ENCODE measurements at regions not wholly inside any gene's neighbourhood (a gene's known extent, or its start where the extent isn't known, plus 50 kb on each side); places are given as distances from the start of the nearest gene placed in this dataset.

DNA sequence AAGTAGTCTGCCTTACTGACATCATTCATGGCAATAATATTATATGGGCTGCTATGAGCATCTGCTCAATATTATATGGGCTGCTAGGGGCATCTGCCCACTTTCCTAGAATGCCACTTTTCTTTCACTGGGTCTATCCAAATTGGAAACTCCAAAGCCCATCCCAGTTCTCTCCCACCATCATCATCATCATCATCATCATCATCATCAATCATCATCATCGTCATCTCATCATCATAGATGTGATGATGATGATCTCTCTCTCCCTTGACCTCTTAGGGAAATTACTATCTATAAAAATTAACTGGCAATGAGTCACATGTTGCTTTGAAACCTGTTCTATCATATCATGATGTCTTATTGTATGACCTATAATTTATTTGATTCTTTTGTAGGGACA, 222.0 kb downstream of the TJP1 start:
- no peak for DNase-seq

- peak; percentile 11 for DNase-seq
These were observed 226.0 kb downstream of the TJP1 start for GRCh38 chr15:29596266-29596665.

GRCh38 chr15:29593629-29594028, 228.6 kb downstream of the TJP1 start:
- no peak for DNase-seq

- DNase-seq, result no peak
These were observed 229.2 kb downstream of the TJP1 start for GRCh38 chr15:29593111-29593510.

GRCh38 chr15:29590701-29591100, 231.6 kb downstream of the TJP1 start:
- DNase-seq, result no peak

- no peak for DNase-seq
These were observed 232.3 kb downstream of the TJP1 start for GRCh38 chr15:29589975-29590374.

- DNase-seq, result no peak
These were observed 232.9 kb downstream of the TJP1 start for GRCh38 chr15:29589416-29589815.

GRCh38 chr15:29573197-29573838, 248.9 kb downstream of the TJP1 start:
- peak; percentile 2 for DNase-seq

DNA sequence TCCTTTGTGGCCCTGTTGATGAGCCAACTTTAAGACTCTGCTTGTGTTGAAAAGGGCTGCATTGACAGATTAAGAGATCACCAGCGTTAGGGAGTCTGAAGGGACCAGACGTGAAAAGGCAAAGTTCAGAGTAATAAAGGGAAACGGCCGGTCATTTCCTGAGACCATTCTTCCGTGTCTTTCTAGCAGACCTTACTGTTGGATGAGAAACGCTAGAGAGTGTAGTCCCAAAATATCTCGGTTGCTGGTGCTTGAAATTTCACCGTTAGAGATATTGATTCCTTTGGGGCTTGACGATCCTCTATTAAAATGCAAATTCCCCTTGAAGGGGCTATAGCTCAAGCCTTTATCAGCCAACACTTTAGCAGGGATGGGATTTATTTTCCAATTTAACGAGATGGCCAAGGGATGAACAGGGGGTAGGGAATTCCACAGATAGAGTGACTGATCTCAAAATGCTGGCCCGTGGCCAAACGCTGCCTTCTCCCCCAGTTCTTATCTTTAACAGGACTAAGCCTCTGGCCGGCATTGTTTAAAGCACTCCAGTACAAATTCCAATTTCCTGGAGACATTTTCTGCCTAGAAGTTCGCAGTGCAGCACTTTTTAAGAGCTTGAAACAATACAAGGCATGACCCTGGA, 250.4 kb downstream of the TJP1 start:
- peak; percentile 7 for DNase-seq

- peak; percentile 25 for DNase-seq
These were observed 251.1 kb downstream of the TJP1 start for GRCh38 chr15:29570948-29571791.

DNA sequence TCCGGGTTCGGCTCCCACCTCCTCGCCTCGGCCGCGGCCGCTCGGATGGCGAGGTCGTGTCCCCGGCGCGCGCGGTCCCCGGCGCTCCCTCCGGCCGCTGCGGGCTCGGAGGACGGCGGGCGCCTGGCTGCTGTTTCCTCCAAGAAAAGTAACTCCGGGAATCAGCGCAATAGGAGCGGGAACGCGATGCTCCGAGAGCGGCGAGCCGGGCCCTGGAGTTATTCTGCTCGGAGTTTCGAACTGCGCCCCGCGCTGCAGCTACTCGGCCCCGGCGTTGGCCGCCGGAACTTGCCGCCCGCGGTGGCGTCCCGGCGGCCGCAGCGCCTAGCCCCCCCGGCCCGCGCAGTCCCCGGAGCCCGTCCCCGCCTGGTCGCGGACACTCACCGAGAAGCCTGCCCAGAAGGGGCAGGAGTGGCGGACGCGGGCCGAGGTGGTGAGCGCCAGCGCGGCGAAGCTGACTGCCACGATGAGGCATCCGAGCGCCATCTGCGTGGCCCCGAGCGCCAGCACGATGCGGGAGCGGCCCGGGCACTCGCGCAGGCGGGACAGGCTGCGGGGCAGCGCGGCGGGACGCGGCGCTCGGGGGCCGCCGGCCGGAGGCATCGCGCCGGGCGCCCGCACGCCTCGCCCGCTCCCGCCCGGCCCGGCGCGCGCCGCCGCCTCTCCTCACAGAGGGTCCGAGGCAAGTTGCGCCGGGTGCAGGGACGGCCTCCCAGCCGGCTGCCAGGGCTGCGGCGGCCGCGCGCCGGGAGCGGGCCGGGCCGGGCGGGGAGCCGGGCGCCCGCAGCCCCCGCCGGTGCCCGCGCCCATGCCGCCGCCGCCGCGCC, 251.9 kb downstream of the TJP1 start:
- DNase-seq, result peak; percentile 10

DNA sequence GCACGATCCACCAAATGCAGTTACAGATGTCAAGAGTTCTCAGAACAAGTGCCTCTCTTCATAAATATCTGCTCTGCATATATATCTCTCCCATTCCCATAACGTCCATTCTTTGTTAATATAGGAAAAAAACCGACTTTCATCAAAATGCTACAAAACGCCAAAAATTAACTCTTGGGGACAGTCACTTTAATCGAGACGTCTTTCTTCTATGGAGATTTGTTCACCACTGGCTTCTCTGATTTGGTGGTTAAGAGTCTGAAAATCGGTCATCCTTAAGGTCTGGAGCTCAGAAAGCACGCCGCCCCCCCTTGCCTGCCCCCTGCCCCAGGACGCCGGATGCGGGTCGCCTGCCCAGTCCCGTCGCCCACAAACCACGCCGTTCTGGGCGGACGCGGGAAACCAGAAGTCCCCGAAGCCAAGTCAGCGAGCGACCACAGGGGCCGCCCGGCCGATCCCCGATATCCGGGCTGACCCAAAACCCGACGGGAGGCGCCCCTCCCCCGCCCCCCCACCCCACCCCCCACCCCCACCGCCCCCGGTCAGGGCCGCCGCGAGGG, 252.7 kb downstream of the TJP1 start:
- DNase-seq, result no peak

DNA sequence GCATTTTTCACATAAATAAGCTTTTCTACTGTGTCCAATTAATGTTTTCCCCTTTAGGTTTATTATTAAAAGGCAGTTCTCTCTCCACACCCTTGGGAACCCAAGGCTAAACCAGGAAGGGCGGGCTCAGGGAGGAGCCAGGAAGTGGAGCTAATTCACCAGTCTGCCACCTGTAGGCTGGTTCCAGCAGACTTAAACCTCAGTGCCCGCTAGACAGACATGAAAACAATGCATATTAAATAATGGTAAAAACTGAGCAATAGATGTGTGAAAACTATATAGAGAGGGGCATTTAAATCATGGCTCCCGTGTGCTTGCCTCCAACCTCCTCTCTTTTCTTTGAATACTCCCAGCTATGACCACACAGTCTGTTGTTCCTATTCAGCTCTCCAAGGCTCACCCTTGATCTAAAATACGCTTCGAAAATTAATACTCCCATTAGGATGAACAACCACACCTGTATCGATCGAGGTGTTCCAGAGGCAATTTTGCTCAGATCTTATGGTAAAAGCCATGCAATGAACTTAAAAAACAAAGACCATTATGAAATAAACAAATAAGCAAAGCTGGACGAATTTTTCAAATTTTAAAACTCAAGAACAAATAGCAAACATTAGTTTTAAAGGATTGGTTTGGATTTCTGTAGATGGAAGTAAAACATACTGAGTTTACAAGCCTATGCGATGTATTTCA, 253.3 kb downstream of the TJP1 start:
- DNase-seq, result peak; percentile 53

GRCh38 chr15:29567336-29567735, 254.9 kb downstream of the TJP1 start:
- no peak for DNase-seq

- DNase-seq, result no peak
These were observed 255.4 kb downstream of the TJP1 start for GRCh38 chr15:29566914-29567313.

DNA sequence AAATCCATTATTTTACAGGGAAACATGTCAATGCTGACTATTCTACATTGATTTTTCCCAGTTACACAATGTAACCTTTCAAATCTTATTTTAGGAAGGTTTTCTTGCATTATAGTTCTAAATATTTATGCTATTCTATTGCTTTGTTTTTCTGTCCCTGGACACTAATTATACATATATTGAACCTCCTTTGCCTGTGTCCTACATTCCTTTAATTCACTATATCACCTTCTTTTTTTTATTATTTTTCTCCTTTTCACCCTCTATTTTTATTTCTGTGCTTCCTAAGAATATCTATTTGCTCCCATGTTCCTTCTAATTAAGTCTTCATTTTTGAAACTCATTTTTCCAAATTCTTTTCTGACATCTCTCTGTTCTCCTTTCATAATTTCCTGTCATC, 259.2 kb downstream of the TJP1 start:
- no peak for DNase-seq

DNA sequence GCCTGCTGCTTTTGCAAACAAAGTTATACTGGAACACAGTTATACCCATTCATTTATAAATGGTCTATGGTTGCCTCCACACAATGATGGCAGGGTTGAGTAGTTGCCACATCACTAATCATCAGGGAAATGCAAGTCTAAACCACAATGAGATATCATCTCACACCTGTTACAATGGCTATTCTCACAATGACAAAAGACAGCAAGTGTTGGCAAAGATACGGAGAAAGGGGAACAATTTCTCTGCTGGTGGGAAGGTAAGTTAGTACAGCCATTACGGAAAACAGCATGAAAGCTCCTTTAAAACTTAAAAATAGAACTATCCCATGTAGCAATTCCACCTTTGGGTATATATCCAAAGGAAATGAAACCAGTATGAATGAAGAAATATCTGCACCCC, 261.4 kb downstream of the TJP1 start:
- no peak for DNase-seq

DNA sequence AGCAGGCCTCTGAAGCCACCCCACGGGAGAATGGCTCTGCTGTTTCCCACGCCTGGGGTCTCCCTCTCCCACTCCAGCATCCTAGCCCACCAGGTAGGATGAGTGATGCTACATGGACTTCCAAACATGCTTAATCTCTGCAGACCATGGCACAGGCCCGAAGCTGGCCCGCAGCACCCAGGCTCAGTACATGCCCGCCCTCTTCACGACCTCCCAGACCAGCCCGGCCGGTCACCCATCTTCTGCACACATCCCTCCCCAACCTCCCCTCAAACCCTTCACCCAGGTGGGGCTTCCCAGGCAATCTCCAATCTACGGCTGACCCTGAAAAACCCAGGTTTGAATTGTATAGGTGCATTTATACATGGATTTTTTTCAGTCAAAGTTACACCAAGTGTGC, 264.0 kb downstream of the TJP1 start:
- no peak for DNase-seq

GRCh38 chr15:29557171-29557570, 265.1 kb downstream of the TJP1 start:
- DNase-seq, result no peak

DNA sequence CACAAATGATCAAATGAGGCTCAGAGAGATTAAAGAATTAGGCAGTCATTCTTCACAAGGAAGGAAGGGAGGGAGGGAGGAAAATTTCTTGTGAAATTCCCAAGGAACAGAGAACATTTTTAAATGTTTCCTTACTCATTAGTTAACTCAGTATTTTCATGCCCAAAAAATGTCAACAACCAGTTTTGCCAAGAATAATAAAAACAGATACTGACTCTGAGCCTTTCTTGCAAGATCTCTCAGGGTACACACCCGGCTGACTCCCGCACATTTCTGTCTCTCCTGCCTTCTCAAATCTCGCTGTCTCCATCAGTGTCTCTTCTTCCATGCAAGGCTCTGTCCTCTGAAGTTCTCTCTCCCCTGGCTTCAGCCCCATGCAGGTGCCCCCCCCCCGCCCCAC, 265.9 kb downstream of the TJP1 start:
- no peak for DNase-seq

DNA sequence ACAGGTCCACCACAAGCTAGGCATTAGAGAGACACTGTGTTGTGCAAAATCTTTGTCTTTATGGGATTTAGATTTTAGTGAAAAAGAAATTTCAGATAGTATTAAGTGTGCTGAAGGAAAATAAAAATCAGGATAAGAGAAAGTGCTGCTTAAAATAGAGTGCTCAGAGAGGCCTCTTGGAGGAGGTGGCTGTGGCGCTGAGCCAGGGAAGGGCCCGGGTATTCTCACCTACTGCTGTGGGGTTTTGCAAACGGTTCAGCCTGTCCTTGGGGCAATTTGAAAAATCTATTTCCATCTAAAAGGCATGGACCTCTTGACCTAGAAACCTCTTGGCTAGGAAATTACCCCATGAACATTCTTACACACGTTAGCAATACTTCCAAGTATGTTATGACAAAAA, 267.7 kb downstream of the TJP1 start:
- no peak for DNase-seq

GRCh38 chr15:29550834-29551465, 271.3 kb downstream of the TJP1 start:
- no peak for DNase-seq

All from hematopoietic multipotent progenitor cell treated with erythropoietin and hydrocortisone succinate and interleukin-3 and kit ligand, for 4 days (in vitro differentiated cells).